ENCODE measurements at regions not wholly inside any gene's neighbourhood (a gene's known extent, or its start where the extent isn't known, plus 50 kb on each side); places are given as distances from the start of the nearest gene placed in this dataset.
A peak's percentile ranks its signal among the peaks of the same experiment; 100 is the strongest.
"Not testable (repeated sequence)": the region's sequence is repeated elsewhere in the genome, so short reads cannot be mapped to it uniquely, and the experiment has no call there.

DNA sequence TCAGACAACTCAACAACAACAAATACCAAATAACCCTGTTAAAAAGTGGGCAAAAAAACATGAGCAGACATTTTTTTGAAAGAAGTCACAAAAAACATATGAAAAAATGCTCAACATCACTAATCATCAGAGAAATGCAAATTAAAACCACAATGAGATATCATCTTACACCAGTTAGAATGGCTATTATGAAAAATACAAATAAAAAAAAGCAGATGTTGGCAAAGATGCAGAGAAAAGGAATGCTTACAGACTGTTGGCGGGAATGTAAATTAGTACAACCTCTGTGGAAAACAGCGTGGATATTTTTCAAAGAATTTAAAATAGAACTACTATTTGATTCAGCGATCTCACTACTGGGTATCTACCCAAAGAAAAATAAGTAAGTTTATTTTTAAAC lies 114.0 kb downstream of the SLC38A4 start:
- no peak for DNase-seq (ENCODE audit: low spot score)

DNA sequence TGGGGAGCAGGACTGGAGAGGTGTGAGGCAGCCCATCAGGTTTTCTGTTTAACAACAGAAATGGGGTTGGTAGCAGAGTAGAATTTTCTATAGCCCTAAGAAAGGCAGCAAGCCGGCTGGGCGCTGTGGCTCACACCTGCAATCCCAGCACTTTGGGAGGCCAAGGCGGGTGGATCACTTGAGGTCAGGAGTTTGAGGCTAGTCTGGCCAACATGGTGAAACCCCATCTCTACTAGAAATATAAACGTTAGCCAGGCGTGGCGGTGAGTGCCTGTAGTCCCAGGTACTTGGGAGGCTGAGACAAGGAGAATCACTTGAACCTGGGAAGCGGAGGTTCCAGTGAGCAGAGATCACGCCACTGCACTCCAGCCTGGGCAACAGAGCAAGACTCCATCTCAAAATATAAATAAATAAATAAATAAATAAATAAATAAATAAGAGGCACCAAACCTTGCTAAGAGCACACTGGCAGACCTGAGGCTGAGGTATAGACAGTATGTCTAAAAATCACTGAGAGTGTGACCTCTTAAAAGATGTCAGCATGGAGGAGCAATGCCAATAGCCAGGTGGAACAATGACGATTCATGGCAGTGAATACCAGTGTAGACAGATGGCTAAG lies 115.6 kb downstream of the SLC38A4 start:
- DNase-seq (ENCODE audit: low spot score), result no peak

GRCh38 chr12:46702581-46703344 lies 123.0 kb downstream of the SLC38A4 start:
- no peak for DNase-seq (ENCODE audit: low spot score)

GRCh38 chr12:46701356-46701755 lies 124.4 kb downstream of the SLC38A4 start:
- peak; percentile 16 for DNase-seq (ENCODE audit: low spot score)

- no peak for DNase-seq (ENCODE audit: low spot score)
These were observed 125.8 kb downstream of the SLC38A4 start for GRCh38 chr12:46699986-46700385.

DNA sequence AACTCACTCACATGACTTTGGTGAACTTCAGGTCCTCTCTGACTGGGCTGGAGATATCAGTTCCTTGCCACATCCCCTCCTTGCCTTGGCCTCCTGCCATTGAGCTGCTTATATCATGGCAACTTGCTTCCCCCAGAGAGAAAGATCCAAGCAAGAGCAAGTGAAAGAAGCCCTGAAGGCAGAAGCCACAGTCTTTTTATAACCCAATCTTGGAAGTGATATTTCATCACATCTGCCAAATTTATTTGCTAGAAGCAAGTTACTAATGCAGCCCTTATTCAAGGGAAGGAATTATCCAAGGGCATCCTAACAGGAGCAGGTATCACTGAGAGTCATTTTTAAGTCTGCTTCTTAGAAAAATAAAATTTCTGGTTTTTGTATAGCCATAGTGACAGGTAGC lies 127.8 kb downstream of the SLC38A4 start:
- DNase-seq (ENCODE audit: low spot score), result no peak

DNA sequence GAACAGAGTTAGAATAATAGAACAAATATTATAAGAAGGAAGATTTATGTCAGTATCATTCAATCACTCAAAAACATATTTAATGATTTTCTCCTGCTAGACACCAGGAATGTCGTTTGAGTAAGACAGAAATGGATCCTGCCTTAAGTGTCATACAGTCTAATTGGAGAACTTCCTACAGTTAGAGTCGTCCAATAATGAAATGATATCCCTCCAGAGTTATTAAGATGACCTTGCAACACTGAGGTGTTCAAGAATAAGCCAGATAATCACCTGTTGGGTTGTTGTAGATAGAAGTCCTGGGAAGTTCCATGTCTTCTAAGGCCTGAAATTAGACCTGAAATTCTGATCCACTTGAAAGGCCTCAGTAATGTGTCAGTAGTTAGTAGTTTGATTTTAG lies 132.3 kb downstream of the SLC38A4 start:
- DNase-seq (ENCODE audit: low spot score), result no peak

GRCh38 chr12:46693034-46693433 lies 132.8 kb downstream of the SLC38A4 start:
- no peak for DNase-seq (ENCODE audit: low spot score)

DNA sequence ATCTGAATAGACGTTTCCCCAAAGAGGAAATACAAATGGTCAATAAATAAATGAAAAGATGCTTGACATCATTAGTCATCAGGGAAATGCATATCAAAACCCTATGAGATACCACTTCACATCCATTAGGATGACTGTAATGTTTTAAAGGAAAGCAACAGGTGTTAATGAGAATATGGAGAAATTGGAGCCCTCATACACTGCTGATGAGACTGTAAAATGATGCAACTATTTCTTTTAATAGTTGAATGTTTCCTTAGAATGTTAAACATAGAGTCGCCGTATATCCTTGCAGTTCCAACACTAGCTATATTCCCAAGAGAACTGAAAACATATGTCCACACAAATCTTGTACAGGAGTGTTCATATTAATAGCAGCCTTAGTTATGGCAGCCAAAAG lies 133.2 kb downstream of the SLC38A4 start:
- no peak for DNase-seq (ENCODE audit: low spot score)

- DNase-seq (ENCODE audit: low spot score), result no peak
These were observed 139.4 kb downstream of the SLC38A4 start for GRCh38 chr12:46686267-46686942.

DNA sequence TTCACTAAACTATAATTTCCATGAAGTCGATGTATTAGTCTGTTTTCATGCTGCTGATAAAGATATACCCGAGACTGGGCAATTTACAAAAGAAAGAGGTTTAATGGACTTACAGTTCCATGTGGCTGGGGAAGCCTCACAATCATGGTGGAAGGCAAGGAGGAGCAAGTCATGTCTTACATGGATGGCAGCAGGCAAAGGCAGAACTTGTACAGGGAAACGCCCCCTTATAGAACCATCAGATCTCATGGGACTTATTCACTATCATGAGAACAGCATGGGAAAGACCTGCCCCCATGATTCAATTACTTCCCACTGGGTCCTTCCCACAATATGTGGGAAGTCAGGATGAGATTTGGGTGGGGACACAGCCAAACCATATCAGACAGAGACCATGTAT lies 141.6 kb downstream of the SLC38A4 start:
- not testable (repeated sequence) for DNase-seq (ENCODE audit: low spot score)

- DNase-seq (ENCODE audit: low spot score), result no peak
These were observed 143.6 kb downstream of the SLC38A4 start for GRCh38 chr12:46682148-46682547.

DNA sequence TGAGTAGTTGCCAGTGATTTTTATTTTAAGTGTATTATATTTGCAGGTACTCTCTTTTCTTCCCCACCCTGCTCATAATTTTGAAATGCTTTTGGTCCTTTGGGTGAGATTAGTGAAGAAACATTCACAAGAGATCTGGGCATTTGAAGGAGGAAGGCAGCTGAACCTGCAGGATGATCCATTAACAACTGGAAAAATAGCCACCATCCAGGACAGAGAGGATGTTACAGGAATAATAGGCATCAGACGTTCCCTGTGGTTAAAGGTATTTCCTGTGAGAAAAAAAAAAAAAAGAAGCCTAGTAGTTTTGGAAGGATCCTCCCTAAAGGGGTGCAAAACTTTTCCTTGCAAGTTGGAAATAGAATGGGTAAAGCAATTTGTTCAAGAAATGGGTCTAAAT lies 145.3 kb downstream of the SLC38A4 start:
- no peak for DNase-seq (ENCODE audit: low spot score)

DNA sequence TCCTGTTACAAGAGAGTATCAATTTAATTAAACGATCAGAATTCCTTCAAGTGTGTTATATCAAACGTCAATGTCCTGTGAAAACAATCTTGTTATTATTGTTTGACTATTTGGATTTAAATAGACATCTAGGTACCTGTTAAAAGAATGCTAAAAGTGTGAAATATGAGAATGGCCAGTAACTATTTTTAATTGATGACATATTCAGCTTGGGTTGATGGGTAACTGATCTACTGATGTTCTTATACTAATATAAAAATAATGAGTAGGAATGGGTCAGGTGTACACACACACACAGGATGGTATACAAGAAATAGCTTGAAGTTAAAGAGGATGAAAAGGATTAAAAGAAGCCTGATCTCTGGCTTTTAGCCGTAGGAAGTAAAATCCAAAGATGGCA lies 146.0 kb downstream of the SLC38A4 start:
- no peak for DNase-seq (ENCODE audit: low spot score)

DNA sequence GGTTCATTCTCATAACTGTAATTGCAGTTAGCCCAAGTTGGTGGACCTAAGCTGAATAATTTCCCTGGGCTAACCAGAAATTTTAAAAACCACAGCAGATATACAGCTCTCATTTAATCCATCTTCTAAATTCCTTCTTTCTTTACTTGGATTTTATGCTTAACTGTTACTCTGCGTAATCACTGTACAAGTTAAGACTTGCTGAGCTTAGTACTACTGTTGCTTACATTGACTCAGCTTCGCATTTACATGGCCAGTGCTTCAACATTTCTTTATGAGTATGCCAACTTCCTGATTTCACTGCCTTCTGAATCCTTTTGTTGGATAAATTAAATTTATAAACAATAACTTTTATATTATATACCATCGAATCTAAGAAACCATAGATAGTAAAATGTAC lies 147.4 kb downstream of the SLC38A4 start:
- no peak for DNase-seq (ENCODE audit: low spot score)

DNA sequence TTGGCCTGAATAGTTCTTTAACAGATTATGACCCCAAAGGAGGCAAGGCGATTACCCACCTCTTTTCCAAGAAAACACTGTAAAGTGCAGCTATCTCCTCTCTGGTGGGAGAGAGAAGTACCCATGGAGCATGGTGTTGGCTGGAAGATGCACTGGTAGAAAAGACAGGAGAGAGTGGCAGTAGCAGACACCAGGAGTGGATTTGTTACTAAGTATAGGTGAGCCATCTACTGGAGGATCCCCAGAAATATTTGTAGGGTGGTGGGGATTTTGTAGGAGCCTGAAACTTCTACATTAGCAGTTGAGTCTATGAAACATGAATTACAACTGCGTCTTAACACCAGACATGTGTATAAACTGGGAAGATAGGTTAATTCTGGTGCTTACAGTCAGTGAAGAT lies 148.0 kb downstream of the SLC38A4 start:
- peak; percentile 15 for DNase-seq (ENCODE audit: low spot score)

DNA sequence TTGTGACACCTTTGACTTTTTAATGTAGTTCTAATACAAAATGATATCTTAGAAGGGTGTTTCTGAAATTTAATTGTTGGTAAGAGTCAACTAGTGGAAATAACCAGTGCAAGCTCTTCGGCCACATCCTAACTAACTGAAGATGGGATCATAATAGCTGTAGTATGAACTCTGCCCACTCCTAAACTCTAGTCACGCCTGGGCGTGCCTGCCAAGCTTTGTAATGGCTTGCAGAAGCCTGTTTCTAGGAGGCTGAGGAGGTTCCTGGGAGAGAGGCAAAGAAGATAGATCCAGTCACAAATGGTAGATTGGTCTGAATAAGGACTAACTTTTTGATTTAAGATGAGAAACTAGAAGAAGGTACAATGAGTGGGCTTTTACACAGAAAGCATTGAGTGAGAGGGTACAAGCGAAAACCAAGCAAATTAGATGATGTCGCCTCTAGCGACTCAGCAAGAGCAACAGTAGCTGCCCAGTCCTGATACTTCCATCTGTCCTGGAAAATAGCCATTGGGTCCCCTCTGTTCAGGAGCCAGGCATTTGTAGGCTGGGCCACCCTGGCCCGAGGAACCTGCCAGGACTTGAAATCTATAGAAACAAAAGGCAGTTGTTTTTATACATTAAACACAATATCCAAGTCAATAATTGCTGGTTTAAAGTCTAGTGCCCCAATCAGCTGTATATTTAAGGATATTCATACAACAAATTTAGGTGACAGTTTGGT lies 148.8 kb downstream of the SLC38A4 start:
- no peak for DNase-seq (ENCODE audit: low spot score)

- no peak for DNase-seq (ENCODE audit: low spot score)
These were observed 149.4 kb downstream of the SLC38A4 start for GRCh38 chr12:46676396-46676795.

DNA sequence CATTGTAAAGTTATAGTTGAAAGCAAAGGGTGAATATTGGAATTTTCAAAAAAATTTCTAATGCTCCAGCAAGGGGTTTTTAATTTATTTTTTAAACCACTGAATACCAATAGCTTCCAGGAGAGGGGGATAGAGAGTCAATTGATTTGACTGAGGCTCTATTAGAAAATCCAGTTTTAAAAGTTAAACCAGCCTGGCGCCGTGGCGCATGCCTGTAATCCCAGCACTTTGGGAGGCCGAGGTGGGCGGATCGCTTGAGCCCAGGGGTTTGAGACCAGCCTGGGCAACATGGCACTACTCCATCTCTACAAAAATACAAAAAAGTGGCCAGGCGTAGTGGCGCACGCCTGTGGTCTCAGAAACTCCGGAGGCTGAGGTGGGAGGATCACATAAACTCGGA lies 150.1 kb downstream of the SLC38A4 start:
- DNase-seq (ENCODE audit: low spot score), result peak; percentile 38

- no peak for DNase-seq (ENCODE audit: low spot score)
These were observed 151.0 kb downstream of the SLC38A4 start for GRCh38 chr12:46674800-46675199.

- DNase-seq (ENCODE audit: low spot score), result no peak
These were observed 151.7 kb downstream of the SLC38A4 start for GRCh38 chr12:46674129-46674528.

DNA sequence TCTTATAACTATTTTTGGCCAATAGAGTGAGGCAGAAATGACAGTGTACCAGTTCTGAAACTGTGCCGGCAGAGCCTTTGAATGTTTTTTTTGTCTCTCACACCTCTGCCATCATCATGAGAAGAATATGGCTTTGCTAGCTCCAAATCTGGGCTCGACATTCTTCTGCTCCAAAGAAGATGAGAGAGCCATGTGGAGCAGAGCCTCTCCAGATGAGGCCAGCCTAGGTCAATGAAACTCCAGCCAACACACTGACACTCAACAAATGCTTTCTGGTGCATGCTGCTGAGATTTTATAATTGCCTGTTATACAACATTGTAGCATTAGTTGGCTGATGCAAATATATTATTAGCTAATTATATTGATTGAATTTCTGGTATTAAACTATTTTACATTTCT lies 154.7 kb downstream of the SLC38A4 start:
- no peak for DNase-seq (ENCODE audit: low spot score)
